ENCODE measurements at regions not wholly inside any gene's neighbourhood (a gene's known extent, or its start where the extent isn't known, plus 50 kb on each side); places are given as distances from the start of the nearest gene placed in this dataset.

- TF ChIP-seq CTCF (IDR thresholded peaks at IDR 0.05) (no peak), POLR2A (IDR thresholded peaks at IDR 0.05) (no peak)
These were observed 161.7 kb downstream of the DHX15 start for GRCh38 chr4:24422644-24423043.
